CD4-positive, alpha-beta T cell treated with Interleukin-4 for 1 hour (primary cell): ENCODE measurements at regions not wholly inside any gene's neighbourhood (a gene's known extent, or its start where the extent isn't known, plus 50 kb on each side); places are given as distances from the start of the nearest gene placed in this dataset.

Experiments used
- DNase-seq, 2 donors: peaks; one replicate each; pipeline ENCODE4 v3.0.0-alpha.2; 2020 to 2022

GRCh38 chr5:2929779-2930178, 178.3 kb upstream of the IRX2 start:
- no peak for DNase-seq

GRCh38 chr5:2921651-2922050, 170.2 kb upstream of the IRX2 start:
- DNase-seq, result no peak

GRCh38 chr5:2921176-2921575, 169.7 kb upstream of the IRX2 start:
- no peak for DNase-seq

DNA sequence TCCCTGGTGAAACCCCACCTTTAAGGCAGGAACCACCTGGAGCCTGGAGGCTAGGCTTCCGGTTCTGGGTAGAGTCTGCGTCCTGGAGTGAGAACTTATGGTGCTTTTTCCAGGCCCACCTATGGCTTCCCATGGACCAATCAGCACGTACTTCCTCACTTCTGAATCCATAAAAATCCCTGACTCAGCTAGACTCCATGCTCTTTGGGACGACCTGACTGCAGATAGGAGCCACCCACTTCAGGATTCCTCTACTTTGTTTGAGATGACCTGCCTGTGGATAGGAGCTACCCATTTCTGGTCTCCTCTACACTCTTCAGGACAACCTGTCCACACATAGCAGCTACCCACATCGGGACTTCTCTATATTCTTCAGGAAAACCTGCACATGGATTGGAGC, 168.8 kb upstream of the IRX2 start:
- DNase-seq, result no peak

DNA sequence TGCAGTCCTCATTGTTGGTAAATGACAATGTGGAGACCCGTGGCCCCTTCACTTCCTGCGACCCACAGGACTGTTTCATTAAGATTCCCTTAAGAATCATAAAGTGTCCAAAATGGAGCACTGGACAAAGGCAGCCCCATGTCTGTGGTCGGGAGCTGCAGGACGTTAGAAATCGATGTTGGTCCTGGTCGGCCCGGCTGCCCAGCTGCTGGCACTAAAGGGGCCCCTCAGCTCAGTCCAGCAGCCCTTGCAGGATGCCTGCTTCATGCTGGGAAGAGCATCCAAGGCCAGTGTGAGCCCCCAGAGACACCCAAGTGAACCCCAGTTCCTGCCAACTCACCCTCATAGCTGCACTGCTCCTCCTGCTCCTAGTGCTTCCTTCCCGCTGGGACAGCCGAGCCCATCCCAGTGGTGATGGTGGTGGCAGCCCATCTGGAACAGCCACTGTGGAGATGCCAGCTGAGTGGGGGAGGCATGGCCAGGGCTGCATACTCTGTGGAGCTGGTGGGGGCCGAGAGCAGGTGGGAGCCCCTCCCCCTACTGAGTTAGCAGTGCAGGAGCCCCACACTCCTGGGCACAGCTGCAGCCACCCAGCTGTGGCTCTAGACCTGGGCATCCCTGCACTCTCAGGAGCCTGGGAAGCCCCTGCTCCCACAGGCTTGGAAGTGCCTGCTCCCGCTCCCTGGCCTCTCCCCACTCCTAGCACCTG, 168.0 kb upstream of the IRX2 start:
- no peak for DNase-seq

DNA sequence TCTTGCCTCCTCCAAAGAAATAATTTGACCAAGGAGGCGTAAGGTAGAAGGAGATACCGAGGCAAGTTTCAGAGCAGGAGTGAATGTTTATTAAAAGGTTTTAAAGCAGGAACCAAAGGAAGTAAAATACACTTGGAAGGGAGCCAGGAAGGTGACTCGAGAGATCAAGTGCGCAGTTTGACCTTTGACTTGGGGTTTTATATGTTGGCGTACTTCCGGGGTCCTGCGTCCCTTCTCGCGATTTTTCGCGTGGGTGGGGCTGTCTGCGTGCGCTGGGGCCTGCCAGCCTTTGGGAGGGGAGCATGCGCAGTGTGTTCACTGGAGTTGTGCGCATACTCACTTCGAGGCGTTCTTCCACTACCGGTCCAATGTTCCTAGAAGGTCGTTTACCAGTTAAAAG, 166.0 kb upstream of the IRX2 start:
- DNase-seq, result no peak

- no peak for DNase-seq
Observed at GRCh38 chr5:2917093-2917492, 165.6 kb upstream of the IRX2 start.

DNA sequence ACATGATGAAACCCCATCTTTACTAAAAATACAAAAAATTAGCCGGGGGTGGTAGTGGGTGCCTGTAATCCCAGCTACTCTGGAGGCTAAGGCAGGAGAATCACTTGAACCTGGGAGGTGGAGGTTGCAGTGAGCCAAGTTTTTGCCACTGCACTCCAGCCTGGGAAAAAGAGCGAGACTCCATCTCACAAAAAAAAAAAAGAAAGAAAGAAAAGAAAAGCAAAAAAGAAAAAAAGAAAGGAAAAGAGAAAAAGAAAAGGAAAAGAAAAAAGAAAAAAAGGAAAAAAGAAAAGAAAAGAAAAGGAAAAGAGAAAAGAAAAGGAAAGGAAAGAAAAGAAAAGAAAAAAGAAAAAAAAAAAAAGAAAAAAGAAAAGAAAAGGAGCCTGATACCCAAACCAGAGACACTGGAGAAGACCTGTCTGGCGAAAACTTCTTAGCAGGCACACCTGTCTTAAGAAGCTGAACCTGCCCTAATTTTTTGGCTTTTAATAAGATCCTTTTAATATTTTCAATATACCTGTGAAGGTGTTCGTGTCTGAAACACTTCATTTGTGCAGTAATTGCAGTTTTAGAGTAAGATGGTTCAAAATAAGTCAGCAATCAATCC, 164.7 kb upstream of the IRX2 start:
- DNase-seq, result no peak

DNA sequence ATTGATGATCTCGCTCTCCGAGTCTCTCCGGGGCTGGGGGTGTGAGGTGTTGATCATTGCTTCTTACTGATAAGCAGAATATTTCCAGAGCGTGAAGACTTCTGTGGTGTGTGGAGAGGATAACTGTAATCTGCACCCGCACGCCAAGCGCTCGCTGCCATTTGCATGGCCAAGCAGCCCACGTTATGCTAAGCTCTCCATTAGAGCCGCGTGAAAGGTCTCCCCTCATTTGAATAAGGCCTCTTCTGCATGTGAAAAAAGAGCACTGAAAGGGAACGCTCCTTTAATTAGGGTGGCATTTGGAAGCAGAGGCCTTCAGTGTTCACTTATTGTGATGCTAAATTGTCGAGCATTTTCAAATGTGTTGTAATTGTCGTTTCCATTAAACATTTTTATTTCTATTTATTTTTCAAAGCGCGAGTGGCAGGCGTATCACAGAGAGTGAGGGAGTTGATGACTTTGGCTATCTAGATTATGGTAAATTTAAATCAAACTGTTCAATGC, 163.6 kb upstream of the IRX2 start:
- no peak for DNase-seq

- DNase-seq, result no peak
Observed at GRCh38 chr5:2914022-2914661, 162.7 kb upstream of the IRX2 start.

- DNase-seq, result no peak
Observed at GRCh38 chr5:2913281-2913680, 161.8 kb upstream of the IRX2 start.

DNA sequence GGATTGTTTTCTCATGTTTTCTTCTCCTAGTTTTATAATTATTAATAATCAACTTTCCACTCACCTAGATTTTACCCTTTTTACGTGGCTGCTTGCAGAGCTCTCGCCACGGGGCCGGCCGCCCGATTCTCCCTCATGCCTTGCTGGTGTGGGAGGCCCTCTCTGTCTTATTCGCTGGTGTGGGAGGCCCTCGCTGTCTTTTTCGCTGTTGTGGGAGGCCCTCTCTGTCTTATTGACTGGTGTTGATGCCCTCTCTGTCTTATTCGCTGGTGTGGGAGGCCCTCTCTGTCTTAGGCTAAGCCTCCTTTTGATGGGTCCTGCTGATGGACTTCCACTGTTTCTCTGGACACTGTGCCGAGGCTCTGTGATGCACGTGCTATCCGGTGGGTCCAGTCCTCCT, 161.3 kb upstream of the IRX2 start:
- DNase-seq, result no peak

GRCh38 chr5:2910401-2911175, 159.1 kb upstream of the IRX2 start:
- DNase-seq, result no peak

DNA sequence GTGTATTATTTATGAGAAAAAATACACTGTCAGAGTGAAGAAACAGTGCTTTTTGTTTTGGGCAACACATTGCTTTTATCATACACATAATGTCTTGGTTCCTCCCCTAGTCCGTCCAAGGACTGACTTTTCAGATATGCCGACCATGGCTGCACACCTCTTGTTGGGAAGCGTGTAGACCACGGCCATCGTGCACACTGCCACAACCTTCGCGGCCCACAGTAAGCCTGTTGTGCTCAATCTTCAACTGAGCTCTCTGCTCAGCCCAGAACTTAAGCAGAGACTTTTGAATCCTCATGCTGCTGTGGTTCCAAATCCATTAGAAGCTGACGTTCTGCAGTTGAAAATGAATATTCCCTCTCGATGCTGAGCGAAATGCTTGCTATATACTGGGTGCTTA, 157.6 kb upstream of the IRX2 start:
- DNase-seq, result no peak

DNA sequence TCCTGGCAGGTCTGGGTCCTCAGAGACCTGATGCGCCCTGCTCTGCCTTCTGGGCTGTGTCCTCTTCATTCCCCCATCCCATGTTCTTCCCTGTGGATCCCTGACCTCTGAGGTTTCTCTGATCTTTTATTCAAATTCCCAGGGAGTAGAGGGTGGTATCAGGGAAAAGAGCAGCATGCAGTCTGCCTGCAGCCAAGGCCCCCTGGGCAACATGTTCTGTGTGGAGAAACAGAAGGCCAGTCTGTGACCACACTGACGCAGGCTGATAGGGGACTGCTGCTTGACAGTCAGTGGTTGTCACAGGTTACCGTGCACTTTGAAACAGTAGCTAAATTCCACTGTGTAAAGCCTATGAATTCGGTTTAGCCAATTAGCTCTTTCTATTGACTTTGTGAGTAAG, 156.6 kb upstream of the IRX2 start:
- no peak for DNase-seq

DNA sequence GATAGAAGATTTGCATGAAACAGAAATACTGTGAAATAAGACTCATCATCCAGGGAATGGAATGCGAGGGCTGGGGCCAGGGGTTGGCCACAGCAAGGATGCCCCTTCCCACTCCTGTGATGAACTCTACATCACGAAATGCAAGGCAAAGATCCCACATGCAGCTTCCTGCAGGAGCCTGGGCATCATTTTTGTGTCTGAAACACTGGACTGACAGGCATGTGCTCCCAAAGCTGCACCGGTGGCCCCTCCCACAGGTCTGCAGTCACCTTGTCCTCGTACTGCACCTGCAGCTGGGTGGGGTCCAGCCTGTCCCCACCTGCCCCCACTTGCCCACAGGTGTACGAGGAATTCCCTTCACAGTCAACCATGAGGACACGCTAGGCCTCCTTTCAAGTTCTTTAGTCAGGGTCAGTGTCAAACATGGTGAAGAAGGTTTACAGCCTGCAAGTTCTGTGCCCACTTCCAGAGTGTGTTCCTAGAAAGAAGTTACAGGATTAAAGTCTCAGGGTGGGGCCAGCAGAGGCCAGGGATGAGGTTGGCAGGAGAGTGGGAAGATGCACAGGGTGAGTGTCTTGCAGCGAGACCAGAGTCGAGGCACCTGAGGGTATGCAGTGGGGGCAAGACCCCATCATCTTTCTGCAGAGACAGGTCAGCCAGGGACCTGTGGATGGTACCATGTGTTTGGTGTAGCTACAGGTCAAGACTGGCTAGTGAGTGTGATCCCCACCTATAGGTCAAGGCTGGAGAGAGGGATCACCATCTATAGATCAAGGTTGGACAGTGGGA, 155.0 kb upstream of the IRX2 start:
- DNase-seq, result no peak

GRCh38 chr5:2905741-2906140, 154.3 kb upstream of the IRX2 start:
- DNase-seq, result no peak

DNA sequence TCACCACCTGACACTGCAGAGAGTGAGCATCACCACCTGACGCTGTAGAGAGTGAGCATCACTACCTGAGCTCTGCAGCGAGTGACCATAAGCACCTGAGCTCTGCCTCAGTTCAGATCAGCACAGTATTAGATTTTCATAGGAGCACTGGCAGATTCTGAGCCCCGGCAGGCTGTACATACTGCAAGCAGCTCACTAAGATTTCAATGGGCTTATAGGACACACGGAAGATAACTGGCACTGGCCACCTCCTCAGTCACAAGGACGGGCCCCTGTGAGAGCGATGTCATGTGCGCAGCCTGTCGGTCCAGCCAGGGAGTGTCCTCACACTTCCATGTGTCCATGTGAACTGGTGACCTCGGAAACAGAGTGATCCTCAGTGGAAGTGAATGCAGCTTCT, 153.5 kb upstream of the IRX2 start:
- DNase-seq, result no peak

DNA sequence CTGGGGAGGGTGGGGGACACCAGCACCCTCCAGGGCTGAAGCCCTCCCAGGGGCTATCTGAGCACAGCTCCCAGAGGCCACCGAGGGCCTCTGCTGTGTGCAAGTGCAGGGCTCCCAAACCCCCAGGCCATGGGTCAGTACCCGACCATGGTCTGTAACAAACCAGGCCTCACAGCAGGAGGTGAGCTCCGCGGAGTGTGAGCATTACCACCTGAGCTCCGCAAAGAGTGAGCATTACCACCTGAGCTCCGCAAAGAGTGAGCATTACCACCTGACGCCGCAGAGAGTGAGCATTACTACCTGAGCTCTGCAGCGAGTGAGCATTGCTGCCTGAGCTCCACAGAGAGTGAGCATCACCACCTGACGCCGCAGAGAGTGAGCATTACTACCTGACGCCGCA, 152.9 kb upstream of the IRX2 start:
- DNase-seq, result no peak

GRCh38 chr5:2903451-2904395, 152.2 kb upstream of the IRX2 start:
- no peak for DNase-seq

- no peak for DNase-seq
Observed at GRCh38 chr5:2902742-2903297, 151.3 kb upstream of the IRX2 start.
